Stimulated activated naive CD4-positive, alpha-beta T cell (primary cell): ENCODE measurements at regions not wholly inside any gene's neighbourhood (a gene's known extent, or its start where the extent isn't known, plus 50 kb on each side); places are given as distances from the start of the nearest gene placed in this dataset.
A peak's percentile ranks its signal among the peaks of the same experiment; 100 is the strongest.
"Not testable (repeated sequence)": the region's sequence is repeated elsewhere in the genome, so short reads cannot be mapped to it uniquely, and the experiment has no call there.

ENCODE experiments used
- DNase-seq, 6 experiments: peaks; one replicate each; lab custom pipeline; 2025; lab: John Stamatoyannopoulos, UW

GRCh38 chr2:172259827-172260226 lies 157.1 kb upstream of the DLX2 start:
- DNase-seq: no peak

GRCh38 chr2:172260336-172260735 lies 157.6 kb upstream of the DLX2 start:
- no peak for DNase-seq

DNA sequence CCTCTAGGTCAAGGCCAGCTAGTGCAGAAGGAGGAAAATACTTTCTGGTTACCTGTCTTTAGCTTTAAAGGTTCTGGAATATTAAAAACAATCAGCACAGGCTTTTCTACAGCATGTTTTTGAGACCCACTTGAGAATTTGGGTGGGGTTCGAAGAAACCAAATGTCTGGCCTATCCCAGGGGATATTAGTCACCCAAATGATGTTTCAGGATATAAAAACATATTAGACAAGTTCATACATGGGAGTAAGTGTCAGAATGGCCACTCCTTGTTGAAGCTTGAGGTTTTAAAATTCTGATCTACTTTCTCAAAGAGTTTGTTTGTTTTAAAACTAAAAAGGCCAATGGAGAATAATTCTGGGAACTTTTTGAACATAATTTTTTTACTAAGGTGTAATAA lies 158.6 kb upstream of the DLX2 start:
- DNase-seq: no peak

- no peak for DNase-seq
Measured at GRCh38 chr2:172262486-172262885, 159.8 kb upstream of the DLX2 start.

GRCh38 chr2:172264820-172265219 lies 162.1 kb upstream of the DLX2 start:
- DNase-seq: not testable (repeated sequence)

DNA sequence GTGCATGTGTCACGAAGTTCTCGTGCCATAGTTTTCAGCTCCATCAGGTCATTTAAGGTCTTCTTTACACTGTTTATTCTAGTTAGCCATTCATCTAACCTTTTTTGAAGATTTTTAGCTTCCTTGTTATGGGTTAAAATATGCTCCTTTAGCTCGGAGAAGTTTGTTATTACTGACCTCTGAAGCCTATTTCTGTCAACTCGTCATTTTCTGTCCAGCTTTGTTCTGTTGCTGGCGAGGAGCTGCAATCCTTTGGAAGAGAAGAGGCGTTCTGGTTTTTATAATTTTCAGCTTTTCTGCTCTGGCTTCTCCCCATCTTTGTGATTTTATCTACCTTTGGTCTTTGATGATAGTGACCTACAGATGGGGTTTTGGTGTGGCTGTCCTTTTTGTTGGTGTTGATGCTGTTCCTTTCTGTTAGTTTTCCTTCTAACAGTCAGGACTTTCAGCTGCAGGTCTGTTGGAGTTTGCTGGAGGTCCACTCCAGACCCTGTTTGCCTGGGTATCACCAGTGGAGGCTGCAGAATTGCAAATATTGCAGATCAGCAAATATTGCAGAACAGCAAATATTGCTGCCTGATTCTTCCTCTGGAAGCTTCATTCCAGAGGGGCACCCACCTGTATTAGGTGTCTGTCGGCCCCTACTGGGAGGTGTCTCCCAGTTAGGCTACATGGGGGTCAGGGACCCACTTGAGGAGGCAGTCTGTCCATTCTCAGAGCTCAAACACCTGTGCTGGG lies 157.7 kb upstream of the ITGA6 start:
- DNase-seq: peak in 1 of 6 experiments; percentile 24

DNA sequence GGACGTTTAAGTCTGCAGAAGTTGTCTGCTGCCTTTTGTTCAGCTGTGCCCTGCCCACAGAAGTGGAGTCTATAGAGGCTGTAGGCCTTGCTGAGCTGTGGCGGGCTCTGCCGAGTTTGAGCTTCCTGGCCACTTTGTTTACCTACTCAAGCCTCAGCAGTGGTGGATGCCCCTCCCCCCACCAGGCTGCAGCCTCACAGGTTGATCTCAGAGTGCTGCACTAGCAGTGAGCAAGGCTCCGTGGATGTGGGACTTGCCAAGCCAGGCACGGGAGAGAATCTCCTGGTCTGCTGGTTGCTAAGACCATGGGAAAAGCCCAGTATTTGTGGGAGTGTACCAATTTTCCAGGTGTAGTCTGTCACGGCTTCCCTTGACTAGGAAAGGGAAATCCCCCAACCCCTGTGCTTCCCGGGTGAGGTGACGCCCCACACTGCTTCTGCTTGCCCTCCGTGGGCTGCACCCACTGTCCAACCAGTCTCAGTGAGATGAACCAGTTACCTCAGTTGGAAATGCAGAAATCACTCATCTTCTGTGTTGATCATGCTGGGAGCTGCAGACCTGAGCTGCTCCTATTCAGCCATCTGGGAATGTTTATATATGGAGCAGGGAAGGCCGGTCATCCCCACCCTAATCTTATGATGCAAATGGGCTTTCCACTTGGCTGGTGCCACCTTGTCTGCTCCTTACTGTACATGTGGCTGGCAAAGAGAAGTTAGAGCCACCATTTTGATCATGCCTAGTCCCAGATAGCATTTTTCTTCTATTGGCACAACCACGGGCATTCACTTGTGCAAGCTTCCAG lies 156.9 kb upstream of the ITGA6 start:
- peak in 4 of 6 experiments; percentile 16 to 41 (median 28) for DNase-seq

DNA sequence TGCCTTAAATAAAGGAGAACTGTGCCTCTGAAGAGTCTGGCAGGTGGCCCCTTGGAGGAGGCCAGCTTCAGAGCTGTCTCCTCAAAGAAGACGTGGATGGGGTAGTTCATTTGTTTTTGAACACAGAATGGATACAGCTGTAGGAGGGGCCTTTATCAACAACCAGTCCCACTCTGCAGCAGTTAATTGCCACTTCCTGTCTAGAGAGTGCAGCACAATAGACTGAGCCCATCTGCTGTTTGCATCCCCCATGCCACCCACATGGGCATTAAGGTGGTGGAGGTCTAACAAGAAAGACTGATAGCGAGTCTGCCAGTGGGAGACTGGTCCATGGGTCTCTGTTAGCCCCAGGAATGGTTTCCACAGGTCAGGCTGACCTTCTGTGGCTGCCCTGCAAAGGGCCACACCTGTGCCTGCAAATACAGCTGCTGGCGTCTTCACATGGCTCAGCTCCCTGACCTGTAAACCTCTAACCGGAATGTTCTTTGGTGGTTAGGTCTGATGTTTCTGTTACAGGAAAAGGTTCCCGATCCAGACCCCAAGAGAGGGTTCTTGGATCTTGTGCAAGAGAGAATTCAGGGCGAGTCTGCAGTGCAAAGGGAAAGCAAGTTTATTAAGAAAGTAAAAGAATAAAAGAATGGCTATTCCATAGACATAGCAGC lies 153.3 kb upstream of the ITGA6 start:
- DNase-seq: peak in 1 of 6 experiments; percentile 2

DNA sequence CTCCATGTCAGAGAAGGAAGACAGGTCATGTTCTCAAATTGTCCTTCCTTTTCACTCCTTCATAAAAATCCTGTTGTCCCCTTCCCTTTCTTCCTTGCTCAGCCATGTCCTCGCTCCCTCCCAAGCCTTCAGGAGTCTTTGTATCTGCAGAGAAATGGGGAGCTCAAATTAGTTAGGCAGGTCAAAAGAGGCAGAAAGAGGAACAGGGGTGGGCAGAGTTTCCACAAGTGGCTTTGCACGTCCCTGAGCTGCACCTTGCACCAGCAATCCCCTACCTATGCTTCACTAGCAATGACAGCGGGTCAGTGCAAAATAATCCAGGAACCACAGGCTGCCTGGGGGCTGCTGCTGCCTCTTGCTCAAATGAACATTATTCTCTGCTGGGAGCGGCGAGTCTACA lies 152.1 kb upstream of the ITGA6 start:
- DNase-seq: no peak

GRCh38 chr2:172276961-172277360 lies 150.4 kb upstream of the ITGA6 start:
- DNase-seq: no peak

GRCh38 chr2:172278667-172279066 lies 148.7 kb upstream of the ITGA6 start:
- DNase-seq: no peak

DNA sequence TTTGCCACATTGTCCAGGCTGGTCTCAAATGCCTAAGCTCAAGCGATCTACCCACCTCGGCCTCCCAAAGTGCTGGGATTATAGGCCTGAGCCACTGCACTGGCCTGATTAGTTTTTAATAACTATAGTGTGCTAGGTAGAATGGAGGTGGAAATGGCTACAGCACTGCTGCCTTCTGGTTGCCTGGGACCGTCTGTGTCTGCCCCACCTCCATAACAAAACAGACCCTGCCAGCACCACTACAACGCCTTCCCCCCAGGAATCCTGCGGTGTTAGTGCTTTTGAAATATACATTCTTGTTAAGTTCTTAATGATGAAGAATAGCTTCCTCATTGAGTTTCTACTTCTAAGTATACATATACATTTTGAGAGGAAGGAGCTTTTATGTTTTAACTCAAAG lies 148.2 kb upstream of the ITGA6 start:
- DNase-seq: no peak

GRCh38 chr2:172279813-172280212 lies 147.6 kb upstream of the ITGA6 start:
- DNase-seq: no peak

GRCh38 chr2:172280571-172281361 lies 146.6 kb upstream of the ITGA6 start:
- DNase-seq: no peak

GRCh38 chr2:172281648-172282570 lies 145.5 kb upstream of the ITGA6 start:
- DNase-seq: no peak

DNA sequence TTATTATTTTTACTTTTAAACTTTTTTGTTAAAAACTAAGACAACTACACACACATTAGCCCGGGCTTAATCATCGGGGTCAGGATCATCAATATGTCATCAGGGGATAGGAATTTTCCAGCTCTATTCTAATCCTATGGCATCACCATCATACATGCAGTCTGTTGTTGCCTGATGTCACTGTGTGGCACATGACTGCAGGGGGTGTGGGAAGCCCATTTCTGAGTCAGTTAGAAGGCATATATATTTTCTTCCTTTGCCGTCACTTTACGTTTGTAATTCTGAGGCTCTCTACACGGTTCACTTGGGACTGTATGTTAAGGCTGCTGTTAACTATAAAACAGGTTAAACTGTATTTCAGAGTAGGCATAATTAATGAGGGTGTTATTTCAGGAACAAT lies 144.4 kb upstream of the ITGA6 start:
- DNase-seq: no peak

GRCh38 chr2:172283476-172283875 lies 143.9 kb upstream of the ITGA6 start:
- DNase-seq: no peak

- no peak for DNase-seq
Measured at GRCh38 chr2:172284209-172284608, 143.2 kb upstream of the ITGA6 start.

DNA sequence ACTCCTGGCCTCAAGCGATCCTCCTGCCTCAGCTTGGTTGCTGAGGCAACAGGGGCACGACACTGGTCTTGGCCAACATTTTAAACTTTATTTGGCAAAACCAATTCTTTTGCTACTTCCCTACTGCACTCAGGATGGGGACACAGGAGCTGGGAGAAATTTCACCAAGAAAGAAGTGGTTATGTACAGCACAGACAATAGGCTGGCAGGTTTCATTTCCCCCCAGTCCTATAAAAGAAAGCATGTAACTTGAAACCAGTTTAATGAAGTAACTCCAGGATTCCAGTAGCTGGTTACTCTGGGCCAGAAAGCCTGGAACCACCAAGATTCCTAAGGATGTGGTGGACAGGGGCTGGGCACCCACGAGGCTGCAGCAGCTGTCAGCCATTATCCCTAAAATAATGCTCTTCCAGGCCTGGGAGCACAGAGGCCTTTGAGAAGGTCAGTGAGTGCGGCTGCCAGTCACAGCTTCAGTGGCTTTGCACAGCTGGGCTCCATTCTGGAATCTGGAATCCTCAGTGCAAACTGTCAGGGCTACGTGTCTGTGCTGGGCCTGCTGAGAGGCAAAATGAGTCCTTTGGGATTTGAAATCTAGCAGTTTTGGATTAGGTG lies 142.3 kb upstream of the ITGA6 start:
- DNase-seq: no peak

DNA sequence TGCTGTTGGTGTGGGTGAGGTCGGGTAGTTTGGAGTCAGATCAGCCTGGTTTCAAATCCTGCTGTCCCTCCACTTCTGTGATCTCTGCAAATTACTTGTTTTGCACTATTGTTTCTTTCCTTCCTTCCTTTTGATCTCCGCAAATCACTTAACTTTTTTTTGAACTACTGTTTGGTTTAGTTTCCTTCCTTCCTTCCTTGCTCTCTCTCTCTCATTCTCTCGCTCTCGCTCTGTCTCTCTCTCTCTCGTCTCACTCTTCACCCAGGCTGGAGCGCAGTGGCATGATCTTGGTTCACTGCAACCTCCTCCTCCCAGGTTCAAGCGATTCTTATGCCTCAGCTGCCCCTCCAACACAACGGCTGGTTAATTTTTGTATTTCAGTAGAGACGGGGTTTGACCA lies 141.6 kb upstream of the ITGA6 start:
- DNase-seq: peak in 2 of 6 experiments; percentile 12 to 17
